Esophagus muscularis mucosa (tissue), 4 donors: ENCODE measurements at regions not wholly inside any gene's neighbourhood (a gene's known extent, or its start where the extent isn't known, plus 50 kb on each side); places are given as distances from the start of the nearest gene placed in this dataset.

ENCODE experiments used
- DNase-seq: peaks from one replicate; pipeline ENCODE4 v3.0.0-alpha.2; 2017; ENCODE audit errors: extremely low spot score
- H3K27ac ChIP-seq, 4 donors: fragments of 200-600 bp; sonication (generic); replicated peaks in 1 of 4; 1 replicate in 3 of 4; 2 replicates in 1 of 4; pipeline ENCODE4 v1.5.1; 2016 to 2019; ENCODE audit warnings: mild to moderate bottlenecking in 1 of 4
- H3K27me3 ChIP-seq, 4 donors: fragments of 200-600 bp; sonication (generic); one replicate each; pipeline versions ENCODE4 v1.5.1 to v1.6.0; 2016 to 2019
- H3K36me3 ChIP-seq, 4 donors: fragments of 200-600 bp; sonication (generic); one replicate each; pipeline ENCODE4 v1.5.1; 2016 to 2019
- H3K4me1 ChIP-seq, 4 donors: fragments of 200-600 bp; sonication (generic); one replicate each; pipeline ENCODE4 v1.5.1; 2016 to 2019
- H3K4me3 ChIP-seq, 4 donors: fragments of 200-600 bp; sonication (generic); 1 replicate in 2 of 4; 2 replicates in 2 of 4; pipeline ENCODE4 v1.5.1; 2016 to 2019; ENCODE audit warnings: mild to moderate bottlenecking in 4 of 4, moderate library complexity in 1 of 4
- H3K9me3 ChIP-seq, 4 donors: fragments of 200-600 bp; sonication (generic); 1 replicate in 3 of 4; 2 replicates in 1 of 4; pipeline ENCODE4 v1.5.1; 2016 to 2019
- CTCF ChIP-seq, 3 experiments: fragments of 200-600 bp in 2 of 3; fragments of 450-650 bp in 1 of 3; sonication (generic) in 2 of 3; IDR thresholded peaks; one replicate each; pipeline ENCODE4 v1.5.1; 2017 to 2019; ENCODE audit warnings: antibody characterized with exemption in 3 of 3, mild to moderate bottlenecking in 2 of 3, moderate library complexity in 1 of 3
- EP300 ChIP-seq: sonication (generic); formaldehyde crosslinking; IDR thresholded peaks from one replicate; pipeline ENCODE4 v1.6.1; 2017; ENCODE audit warnings: antibody characterized with exemption
- POLR2A ChIP-seq: fragments of 450-650 bp; IDR thresholded peaks from one replicate; pipeline ENCODE4 v1.6.1; 2017; ENCODE audit warnings: antibody characterized with exemption, moderate library complexity, mild to moderate bottlenecking, low read depth
- POLR2AphosphoS5 ChIP-seq, 2 donors: sonication (generic); formaldehyde crosslinking; IDR thresholded peaks; one replicate each; pipeline ENCODE4 v1.6.1; 2017; ENCODE audit warnings: antibody characterized with exemption in 2 of 2
- WGBS: methylation state at CpG from one replicate; pipeline ENCODE4 v1.1.5; 2018; 5-methylcytosine and 5-hydroxymethylcytosine counted together
- intact Hi-C: fragments of 100-400 bp; cut with DNase I; formaldehyde crosslinking; loops from one replicate; pipeline ENCODE4 v1.15.1; 2023

DNA sequence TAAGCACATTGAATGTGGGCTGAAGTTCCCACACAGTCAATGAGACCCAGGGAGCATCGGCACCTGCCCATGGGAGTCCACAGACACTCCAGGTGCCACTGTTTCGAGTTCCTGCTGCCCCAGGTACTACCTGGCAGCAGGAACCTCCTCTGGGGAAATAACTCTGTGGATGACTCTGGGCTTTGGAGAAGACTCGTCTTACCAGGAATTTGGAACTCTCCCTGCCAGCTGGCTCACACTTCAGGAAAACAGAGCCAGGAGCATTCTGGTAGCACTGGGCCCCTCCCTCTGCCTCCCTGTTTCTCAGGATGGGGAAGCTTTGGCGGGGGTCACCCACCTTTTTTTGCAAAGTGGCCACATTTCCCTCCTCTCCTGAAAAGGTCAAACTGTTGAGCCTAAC lies 69.5 kb upstream of the MC3R start:
- TF ChIP-seq EP300 (no peak), POLR2A (no peak), CTCF (IDR thresholded peaks at IDR 0.05) (no peak), POLR2AphosphoS5 (IDR thresholded peaks at IDR 0.05) (no peak)
- Histone ChIP-seq H3K9me3 (no peaks in the 10 kb centered on the region), H3K27ac (no peak overlapping the region), H3K36me3 (no peaks in the 10 kb centered on the region), H3K27me3 (peaks cover 0 to 8% (median 0%) of the 10 kb centered on the region in 4 donors), H3K4me3 (no peak overlapping the region), H3K4me1 (no peaks in the 10 kb centered on the region)
- no peak for DNase-seq
- intact Hi-C loops: loop anchor here (10.0 kb wide), 1 partner anchor 764 kb away; no protein-coding TSS in a partner anchor
- WGBS: 82% methylated on average over 3 of the region's 4 CpGs

GRCh38 chr20:56181583-56181982 lies 66.9 kb upstream of the MC3R start:
- TF ChIP-seq POLR2AphosphoS5 (IDR thresholded peaks at IDR 0.05): no peak
- peak in 1 of 3 experiments; percentile 27 for TF ChIP-seq CTCF (IDR thresholded peaks at IDR 0.05)
- Histone ChIP-seq H3K9me3 (no peaks in the 10 kb centered on the region), H3K27me3 (peaks cover 0 to 8% (median 0%) of the 10 kb centered on the region in 4 donors), H3K27ac (no peak overlapping the region), H3K36me3 (no peaks in the 10 kb centered on the region), H3K4me3 (no peak overlapping the region), H3K4me1 (no peaks in the 10 kb centered on the region)
- 67% methylated on average over 1 of the region's 1 CpG for WGBS
- intact Hi-C loops: no loop called here
- DNase-seq: no peak

GRCh38 chr20:56187534-56188165 lies 60.9 kb upstream of the MC3R start:
- intact Hi-C loops: no loop called here
- Histone ChIP-seq H3K4me3 (no peak overlapping the region), H3K9me3 (no peaks in the 10 kb centered on the region), H3K4me1 (peaks cover 0 to 12% (median 7%) of the 10 kb centered on the region in 4 donors), H3K36me3 (no peaks in the 10 kb centered on the region), H3K27me3 (no peaks in the 10 kb centered on the region), H3K27ac (no peak overlapping the region)
- TF ChIP-seq POLR2A (no peak), EP300 (no peak), POLR2AphosphoS5 (IDR thresholded peaks at IDR 0.05) (no peak), CTCF (IDR thresholded peaks at IDR 0.05) (peak in 2 of 3 experiments; percentile 8 to 18)
- 27% methylated on average over 6 of the region's 7 CpGs for WGBS
- no peak for DNase-seq

DNA sequence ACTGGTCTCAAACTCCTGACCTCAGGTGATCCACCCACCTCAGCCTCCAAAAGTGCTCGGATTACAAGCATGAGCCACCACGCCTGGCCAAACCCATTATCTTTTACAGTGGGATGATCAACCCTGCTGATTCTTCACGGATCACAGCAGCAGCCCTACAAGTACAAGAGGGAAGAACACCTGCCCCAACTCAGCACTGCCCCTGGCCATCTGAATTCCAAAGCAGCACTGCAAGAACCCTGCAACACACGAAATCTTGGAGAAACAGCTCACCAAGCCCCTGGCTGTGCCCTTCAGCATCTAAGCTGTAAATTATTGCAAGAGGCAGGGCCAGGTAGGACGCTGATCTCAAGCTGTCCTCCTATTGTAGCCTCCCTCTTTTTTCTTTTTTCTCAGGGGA lies 54.5 kb upstream of the MC3R start:
- TF ChIP-seq POLR2A (no peak), EP300 (no peak), POLR2AphosphoS5 (IDR thresholded peaks at IDR 0.05) (no peak), CTCF (IDR thresholded peaks at IDR 0.05) (no peak)
- Histone ChIP-seq H3K27me3 (no peaks in the 10 kb centered on the region), H3K9me3 (no peaks in the 10 kb centered on the region), H3K4me3 (no peak overlapping the region), H3K27ac (no peak overlapping the region), H3K4me1 (no peaks in the 10 kb centered on the region), H3K36me3 (no peaks in the 10 kb centered on the region)
- intact Hi-C loops: no loop called here
- 65% methylated on average over 5 of the region's 5 CpGs for WGBS
- DNase-seq: no peak

DNA sequence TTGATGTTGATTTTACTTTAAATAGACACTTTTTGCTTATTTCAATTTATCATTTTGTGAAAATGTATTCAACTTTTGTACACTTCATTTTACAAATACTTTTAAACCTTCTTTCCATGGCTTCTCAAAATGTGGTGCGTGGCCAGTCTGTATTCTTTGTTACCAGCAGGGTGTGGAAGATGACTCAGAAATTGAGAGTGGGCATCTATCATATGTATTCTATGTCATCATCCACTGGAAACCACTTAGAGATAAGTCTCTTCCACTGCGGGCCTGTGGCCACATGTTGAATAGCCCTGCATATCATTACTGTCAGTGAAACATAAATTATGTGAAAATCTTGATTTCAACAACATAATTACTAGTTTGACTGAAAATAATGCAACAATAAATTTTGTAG lies 52.6 kb upstream of the MC3R start:
- no peak for TF ChIP-seq POLR2A
- no peak for TF ChIP-seq CTCF (IDR thresholded peaks at IDR 0.05)
- no peak for TF ChIP-seq EP300
- TF ChIP-seq POLR2AphosphoS5 (IDR thresholded peaks at IDR 0.05): no peak

More for the DNA sequence above, 52.6 kb upstream of the MC3R start:
- no peak for DNase-seq
- intact Hi-C loops: no loop called here
- Histone ChIP-seq H3K4me3 (no peak overlapping the region), H3K36me3 (no peaks in the 10 kb centered on the region), H3K27me3 (no peaks in the 10 kb centered on the region), H3K4me1 (no peaks in the 10 kb centered on the region), H3K27ac (no peak overlapping the region), H3K9me3 (peaks cover 0 to 17% (median 14%) of the 10 kb centered on the region in 4 donors)
- WGBS: 76% methylated on average over 2 of the region's 2 CpGs
